Non-pigmented ciliary epithelial cell (primary cell): ENCODE measurements at regions not wholly inside any gene's neighbourhood (a gene's known extent, or its start where the extent isn't known, plus 50 kb on each side); places are given as distances from the start of the nearest gene placed in this dataset.
"Not testable (repeated sequence)": the region's sequence is repeated elsewhere in the genome, so short reads cannot be mapped to it uniquely, and the experiment has no call there.

Source experiments
- DNase-seq: peaks from one replicate; pipeline ENCODE4 v3.0.0-alpha.2; 2010; ENCODE audit warnings: low read depth

DNA sequence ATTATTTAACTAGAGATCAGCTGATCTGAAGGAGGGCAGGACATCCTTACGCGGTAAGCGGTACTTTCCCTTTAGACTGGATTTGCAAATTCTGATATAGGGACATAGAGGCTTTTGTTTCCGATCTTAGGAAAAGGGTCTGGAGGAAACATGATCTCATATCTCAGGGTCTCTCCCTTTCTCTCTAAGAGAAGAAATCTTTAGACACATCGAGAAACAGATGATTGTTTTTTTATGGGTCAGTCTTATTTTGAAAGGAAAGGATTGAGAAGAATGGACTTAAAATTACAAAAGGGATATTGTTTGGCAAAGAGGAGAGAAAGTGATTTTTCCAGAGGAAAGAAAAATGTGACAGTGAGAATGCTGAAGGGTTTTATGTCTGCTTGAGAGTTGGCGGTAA, 83.9 kb upstream of the OGFRL1 start:
- DNase-seq: no peak

DNA sequence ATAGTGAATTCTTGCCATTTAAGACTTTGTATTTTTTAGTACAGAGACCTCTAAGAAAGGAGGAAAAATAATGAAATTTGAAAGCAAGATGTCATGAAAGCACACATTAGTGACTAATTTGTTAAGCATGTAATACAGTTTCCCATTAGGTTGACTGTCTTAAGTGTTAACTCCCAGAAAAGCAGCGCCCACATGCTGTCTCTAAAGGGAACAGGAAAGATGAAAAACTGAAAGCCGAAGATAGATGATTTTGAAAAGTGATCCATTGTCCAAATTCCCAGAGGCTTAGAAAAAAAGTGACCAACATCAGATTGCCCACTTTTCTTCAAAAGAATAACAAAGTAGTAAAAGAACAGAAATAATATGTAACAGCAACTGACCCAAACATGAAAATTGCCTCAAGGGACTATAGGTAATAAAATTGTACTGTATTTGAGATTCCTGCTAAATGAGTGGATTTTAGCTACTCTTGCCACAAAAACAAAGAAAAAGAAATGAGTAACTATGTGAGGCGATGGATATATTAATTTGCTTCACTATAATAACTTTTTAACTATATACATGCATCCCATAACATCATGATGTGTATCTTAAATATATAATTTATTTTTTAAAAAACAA, 83.2 kb upstream of the OGFRL1 start:
- no peak for DNase-seq

DNA sequence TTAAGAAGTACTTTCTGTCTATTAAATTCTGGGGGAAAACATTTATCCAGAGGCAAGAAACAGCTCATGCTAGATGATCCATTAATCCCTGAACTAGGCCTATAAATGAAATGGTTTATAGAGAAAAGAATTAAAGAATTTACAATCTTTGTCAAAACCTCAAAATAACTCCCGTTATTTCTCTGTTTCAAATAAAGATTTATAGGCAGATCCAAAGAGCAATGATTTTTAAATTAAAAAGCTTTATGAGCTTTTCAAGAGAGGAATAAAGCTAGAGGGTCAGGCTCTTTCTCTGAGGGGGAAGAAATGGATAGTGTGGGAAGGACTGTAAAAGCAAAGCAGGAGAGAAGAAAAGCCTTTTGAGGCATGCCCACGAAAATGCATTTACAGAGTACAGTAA, 82.5 kb upstream of the OGFRL1 start:
- DNase-seq: no peak

DNA sequence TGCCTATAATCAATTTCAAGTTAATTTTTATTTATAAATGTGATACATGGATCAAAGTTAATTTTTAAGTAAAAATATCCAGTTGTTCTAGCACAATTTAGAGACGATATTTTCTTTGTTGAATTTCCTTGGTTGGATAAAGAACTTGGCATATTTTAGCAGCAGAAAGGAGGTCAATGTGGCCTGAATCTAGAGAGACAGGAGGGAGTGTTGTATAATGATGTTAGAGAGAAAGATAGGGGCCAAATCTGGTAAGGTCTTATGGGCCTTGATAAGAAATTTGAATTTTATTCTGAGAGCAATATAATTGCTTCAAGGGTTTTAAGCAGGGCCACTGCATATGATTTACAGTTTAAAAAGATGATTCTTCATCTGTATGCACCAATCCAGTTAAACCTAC, 79.4 kb upstream of the OGFRL1 start:
- no peak for DNase-seq

DNA sequence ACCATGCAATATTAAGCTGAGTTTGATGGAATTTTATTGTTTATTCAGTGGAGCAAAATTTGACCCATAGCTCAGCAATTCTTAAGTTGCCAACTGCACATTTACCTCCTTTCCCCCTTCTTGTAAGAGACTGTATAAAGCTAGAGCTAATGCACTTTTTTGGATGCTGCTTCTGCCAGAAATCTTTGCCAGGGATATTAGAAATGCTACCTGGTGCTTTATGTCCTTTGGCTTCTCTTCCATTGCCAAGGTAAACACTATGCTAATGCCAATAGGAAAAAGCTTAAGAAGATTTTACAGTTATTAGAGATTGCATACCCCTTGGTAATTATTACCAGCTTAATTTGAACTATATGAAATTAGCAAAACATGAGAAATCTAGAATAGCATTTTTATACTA, 79.0 kb upstream of the OGFRL1 start:
- no peak for DNase-seq

DNA sequence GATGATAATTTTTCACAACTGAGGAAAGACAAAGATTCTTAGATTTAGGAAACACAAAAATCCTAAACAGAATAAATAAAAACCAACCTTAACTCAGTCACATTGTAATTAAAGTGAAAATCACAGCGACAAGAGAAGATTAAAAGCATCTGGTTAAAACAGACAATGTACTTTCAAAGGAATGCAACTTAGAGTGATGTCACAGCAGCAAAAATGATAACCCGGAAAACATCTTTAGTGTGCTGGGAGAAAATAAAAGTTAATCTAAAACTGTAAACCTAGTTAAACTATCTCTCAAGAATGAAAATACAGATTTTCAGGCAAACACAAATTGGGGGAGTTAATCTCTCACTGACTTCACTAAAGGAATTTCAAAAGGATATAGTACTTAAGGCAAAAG, 76.8 kb upstream of the OGFRL1 start:
- no peak for DNase-seq

DNA sequence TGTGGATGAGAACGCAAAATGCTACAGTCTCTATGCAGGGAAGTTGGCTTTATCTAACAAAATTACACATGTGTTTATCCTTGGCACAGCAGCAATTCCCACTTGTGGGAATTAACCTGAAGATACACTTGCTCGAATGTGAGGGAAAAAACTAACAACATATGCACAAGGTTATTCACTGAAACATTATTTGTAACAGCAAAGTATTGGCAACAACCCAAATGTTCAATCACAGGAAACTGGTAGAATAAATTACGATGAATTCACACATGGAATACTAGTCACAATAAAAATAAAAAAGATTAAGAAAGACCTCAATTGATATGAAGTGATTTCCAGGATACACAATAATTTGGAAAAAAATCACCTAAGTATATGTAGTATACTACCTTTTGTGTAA, 68.1 kb upstream of the OGFRL1 start:
- DNase-seq: no peak

DNA sequence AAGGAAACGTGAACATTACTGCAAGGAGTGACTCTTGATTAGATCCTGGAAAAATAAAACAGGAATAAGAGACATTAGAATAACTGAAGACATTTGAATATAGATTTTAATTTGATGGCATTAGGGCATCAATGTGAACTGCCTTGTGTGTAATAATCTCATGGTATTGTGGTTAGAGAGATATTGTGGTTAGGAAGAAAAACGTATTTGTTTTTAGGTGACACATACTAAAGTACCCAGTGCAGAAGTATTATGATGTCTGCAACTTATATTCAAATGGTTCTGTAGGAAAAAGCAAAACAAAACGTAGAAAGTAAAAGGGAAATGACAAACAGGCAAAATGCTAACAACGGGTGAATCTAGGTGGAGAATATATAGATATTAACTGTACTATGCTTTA, 65.9 kb upstream of the OGFRL1 start:
- no peak for DNase-seq

DNA sequence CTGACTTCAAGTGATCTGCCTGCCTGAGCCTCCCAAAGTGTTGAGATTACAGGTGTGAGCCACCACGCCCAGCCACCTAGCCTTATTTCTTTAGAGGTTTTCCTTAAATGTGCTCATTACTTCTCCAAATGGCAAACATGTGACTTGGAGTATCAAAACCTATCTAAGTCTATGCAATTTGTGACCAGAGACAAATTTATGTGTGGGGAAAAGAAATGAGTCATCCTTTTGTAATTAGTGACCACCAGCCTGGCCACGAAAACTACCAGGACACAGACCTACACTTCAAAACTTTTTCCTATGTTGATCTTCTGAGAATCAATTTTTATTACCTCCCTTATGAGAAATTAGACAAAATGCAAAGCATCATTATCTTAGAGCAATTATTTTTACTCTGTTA, 64.6 kb upstream of the OGFRL1 start:
- DNase-seq: no peak

DNA sequence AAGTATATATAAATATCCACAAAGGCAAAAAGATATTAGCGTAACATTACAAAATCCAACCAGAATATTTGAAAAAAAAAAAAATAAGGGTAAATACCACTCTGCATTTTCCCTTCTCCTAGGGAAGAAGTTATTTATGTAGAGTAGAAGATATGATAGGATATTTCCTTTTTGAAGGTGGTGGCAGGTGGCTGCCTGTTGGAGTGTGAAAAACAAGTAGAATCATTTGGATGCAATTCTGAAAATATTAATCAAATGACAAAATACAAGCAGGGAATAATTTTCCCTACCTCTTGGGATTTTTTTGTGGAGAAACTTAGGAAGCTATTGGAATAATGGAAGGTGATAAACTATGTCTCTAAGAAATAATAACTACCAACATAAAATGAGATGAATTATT, 62.5 kb upstream of the OGFRL1 start:
- DNase-seq: no peak

DNA sequence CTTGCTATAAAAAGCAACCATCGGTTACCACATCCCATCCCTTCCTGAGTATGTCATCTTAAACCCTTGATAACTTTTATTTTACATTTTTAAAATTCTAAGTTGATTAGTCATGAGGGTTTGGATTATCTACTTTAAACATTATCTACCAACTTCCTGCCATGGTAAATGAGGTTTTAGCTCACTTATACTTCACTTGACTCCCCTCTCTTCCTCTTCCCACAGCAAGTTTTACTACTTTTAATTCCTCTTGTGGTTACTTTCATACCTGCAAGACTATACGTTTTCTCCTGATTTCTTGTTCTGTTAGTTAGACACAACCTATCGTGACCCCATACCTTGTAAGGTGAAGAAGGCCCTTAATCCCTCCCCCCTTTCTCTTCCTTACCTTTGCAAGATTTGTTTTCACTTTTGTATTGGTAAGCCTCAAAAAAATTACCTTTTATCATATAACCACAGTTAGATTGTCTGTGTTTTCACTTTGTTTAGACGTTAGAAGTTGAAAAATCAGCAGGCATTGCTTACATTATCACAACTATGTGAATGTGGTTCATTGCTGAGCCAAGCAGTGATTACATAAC, 60.1 kb upstream of the OGFRL1 start:
- DNase-seq: no peak

DNA sequence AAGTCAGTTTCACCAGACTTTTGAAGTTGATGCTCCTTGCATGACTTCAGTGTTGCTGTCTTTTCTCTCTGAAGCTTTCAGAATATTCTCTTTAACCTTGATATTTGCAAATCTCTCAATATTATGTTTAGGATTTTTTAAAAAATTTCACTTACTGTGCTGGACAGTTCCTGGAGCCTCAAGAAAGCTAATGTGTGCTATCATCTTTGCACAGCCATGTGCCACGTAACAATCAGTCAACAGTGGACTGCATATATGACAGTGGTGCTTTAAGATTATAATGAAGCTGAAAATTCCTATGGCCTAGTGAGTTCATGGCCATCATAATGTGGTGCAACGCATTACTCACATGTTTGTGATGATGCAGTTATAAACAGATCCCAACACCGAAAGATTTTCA, 59.1 kb upstream of the OGFRL1 start:
- DNase-seq: no peak

DNA sequence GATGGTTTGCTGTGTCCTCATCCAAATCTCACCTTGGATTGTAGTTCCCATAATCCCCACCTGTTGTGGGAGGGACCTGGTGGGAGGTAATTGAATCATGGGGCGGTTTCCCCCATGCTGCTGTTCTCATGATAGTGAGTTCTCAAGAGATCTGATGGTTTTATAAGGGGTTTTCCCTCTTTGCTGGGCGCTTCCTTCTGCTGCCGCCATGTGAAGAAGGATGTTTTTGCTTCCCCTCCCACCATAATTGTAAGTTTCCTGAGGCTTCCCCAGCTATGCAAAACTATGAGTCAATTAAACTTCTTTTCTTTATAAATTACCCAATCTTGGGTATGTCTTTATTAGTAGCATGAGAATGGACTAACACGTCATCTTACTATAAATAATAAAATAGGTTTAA, 55.7 kb upstream of the OGFRL1 start:
- DNase-seq: not testable (repeated sequence)

DNA sequence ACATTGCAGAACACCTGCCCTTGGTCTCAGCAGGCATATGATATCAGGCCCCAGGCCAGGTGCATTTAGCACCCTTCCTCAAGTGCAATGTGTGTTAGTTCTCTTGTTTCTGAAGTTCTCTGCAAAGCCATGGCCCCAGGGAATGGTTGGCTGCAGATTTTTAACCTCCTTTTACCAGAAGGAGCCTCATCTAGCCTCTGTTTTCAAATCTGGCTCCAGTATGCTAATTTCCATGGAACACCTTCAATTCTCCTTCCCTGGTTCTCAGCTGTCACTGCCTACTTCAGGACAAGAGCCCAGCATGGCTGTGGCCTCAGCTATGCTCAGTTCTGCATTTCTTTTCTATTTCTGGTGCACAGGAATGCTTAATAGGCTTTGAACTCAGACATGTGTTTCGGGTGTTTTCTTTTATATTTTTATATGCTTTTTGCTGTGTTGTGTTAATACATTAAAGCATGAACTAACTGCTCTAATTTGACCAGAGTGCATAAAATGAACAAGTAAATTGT, 51.6 kb upstream of the OGFRL1 start:
- no peak for DNase-seq

DNA sequence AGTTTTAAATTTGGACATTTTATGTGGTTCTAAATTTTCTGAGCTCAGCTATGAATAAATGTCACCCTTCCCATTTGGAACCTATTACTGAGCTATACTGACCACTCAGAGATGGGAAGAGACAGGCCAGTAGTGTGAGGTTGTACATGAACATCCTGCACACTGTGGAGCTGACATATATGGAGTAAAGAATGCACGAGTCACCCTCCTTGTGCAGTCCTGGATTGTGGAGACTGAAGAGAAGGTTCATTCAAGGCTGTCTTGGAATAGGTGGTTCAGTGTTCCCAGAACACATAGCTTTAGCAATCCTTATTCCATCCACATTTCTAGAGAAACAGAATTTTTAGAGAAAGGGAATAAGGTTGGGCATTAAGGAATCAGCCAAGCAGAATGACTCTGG, 50.3 kb upstream of the OGFRL1 start:
- no peak for DNase-seq
